CD4-positive, alpha-beta T cell treated with Interleukin-1 beta for 1 hour (primary cell): ENCODE measurements at regions not wholly inside any gene's neighbourhood (a gene's known extent, or its start where the extent isn't known, plus 50 kb on each side); places are given as distances from the start of the nearest gene placed in this dataset.
"Not testable (repeated sequence)": the region's sequence is repeated elsewhere in the genome, so short reads cannot be mapped to it uniquely, and the experiment has no call there.

Experiments used
- DNase-seq, 2 donors: peaks; one replicate each; pipeline ENCODE4 v3.0.0-alpha.2; 2020 to 2022

DNA sequence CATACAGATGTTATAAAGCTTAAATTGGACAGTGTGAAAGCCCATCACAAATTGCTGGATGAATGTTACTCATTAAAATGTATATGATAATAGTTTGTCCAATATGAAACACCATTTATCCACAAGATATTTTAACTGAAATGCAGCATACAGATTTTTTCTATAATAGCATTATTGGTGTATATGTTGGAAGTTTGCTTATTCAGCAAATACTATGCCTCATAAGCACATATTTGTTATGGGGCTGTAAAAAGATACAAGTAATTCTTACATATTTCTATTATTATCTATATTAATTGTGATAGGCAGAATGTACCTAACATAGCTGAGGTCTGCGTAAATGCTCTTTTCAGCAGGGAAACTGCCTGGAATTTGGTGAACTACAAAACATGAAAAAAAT, 790.5 kb downstream of the DIPK2A start:
- DNase-seq, result no peak

DNA sequence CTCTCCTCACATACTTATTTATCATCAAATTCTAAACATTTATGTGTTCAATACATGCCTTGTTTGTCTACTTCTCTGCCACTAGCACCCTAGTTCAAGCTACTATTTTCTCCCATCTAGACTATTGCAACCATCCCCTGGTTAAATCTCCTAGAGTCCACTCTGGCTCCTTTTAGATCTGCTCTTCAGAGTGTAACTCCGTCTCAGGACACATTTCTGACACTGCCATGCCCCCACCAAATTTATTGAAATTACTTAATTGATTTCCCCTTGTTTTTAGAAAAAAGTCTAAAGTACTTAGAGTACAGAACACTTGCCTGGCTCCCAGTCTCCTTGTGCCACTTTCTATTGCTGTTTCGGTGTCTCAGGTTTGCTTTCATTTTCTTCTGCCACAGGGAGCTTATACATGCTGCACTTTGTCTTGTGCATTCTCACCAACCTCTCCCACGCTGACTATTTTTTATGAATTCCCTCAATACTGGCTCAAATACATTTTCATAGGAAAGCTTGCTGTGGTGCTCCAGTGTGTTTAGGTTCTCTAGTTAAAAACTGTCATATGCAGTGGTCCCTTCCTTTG, 792.3 kb downstream of the DIPK2A start:
- DNase-seq, result no peak

DNA sequence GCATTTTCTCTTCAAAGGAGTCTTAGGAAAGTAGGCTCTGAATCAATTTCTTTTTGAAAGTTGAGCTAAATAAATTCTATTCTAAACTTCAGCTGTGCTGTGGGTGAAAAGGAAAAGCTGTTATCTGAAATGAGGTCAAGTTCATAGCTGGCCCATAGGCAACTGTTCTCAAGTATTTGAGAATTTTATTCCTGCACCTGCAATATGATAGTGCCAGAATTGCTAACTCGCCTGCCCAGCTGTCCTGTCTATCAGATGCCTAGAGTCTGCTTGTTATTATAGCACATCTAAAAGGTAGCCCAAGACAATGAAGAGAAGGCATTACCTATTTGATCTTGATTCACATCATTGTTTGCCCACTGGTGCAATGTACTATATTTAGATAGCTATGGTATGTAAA, 798.7 kb downstream of the DIPK2A start:
- DNase-seq, result no peak

DNA sequence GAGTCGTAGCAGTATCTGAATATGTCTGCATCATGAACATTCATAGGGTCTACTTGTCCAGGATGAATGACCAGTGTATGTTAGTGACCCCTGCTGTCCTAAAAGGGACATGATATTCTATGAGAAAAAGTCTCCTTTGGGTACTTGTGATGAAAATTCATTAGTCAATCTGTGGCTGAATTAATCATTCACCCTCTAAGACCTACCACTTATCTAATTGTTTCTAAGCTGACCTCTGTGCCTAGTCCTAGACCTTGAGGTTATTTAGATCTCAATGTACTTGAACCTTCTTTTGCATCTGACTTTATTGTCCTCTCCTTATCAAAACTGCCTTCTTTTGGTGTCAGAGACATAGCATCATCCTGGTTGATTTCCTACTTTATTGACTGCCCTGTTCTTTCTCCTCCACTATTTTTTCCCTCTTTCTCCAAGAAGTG, 799.3 kb downstream of the DIPK2A start:
- no peak for DNase-seq

DNA sequence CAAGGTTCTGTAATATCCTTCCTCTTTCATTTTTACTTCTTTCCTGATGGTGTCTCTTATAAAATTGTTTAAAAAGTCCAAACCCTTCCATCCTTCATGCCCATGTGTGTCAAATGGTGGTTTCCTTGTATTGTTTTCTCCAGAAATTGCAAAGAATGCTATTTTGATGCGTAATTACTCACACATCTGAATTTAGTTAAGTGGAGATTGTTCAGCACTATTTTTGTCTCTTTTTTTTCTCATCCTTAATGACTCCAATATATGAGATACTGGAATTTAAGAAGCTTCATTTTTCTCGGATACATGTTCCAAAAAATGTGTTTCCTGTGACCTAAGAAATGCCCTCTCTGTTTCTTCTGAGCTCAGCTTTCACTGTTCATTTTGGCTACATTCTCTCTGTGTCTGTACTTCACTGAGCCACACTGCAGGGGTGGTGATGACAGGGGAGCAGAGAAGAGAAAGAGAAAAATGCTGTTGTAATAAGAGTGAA, 799.8 kb downstream of the DIPK2A start:
- DNase-seq, result no peak

DNA sequence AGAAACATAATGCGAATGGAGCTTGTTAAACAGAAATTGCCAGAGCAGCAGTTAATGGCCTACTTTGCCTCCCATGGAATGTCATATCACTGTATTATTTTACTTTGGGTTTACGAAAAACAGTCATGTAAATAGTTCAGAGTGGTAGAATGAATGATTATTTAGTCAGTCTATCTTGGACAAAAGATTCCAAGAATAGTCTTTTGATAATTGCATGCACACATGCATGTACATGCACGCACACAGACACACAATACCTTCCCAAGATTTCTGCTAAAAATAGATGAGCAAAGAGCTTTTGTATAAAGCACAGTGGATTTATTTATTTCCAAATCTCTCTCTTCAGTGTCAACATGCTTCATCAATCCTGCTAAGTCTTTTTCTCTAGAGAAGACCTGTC, 800.7 kb downstream of the DIPK2A start:
- DNase-seq, result no peak

DNA sequence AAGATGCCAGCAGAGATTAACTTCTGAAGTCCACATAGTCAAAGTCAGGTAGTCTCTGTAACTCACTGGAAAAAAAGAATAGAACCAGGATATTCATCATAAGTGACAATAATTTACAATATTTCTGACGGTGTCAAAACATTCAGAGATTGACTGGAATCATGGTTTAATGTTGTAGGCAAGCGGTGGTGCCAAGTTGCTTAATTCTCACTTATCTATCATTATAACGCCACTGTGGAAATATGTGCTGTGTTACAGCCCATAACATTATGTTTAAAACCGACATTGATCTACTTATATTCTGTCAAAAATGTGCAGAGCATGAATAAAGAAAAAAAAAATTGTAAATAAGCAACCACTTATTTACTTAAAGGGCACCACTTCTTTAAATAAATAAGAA, 801.7 kb downstream of the DIPK2A start:
- DNase-seq, result no peak

DNA sequence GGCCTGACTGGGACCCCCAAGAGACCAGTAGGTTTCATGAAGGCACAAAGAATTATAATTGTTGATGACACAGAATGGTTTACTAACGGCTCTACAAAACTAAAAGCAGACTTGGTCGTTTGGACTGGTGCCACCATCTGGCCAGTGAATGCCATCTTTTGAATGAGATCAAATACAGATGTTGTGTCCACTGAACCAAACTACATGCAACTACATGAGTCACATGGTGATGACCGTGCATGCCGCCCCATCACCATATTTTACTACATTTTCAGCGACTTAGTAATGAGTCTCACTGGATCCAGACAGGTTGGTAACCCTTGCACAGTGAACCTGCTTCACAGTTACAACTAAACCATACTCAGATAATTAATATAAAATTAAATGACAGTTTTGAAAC, 803.3 kb downstream of the DIPK2A start:
- DNase-seq, result no peak

DNA sequence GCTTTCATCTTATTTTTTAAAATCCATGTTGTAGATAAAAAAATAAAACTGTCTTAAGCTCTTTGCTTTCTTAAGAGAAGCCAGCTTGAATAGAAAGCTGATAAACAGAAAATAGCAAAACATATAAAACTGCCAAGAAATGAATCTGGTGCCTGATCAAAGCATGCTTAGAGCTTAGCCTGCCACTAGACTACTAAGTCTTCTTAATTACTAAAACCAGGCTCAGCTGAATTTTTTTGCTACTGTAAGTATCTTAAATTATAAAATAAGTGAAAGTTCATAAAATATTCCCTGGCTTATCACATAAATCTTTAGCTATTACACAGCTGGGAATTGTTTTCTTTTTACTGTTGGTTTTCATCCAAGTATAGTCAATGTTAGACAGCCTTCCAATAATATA, 803.9 kb downstream of the DIPK2A start:
- no peak for DNase-seq

DNA sequence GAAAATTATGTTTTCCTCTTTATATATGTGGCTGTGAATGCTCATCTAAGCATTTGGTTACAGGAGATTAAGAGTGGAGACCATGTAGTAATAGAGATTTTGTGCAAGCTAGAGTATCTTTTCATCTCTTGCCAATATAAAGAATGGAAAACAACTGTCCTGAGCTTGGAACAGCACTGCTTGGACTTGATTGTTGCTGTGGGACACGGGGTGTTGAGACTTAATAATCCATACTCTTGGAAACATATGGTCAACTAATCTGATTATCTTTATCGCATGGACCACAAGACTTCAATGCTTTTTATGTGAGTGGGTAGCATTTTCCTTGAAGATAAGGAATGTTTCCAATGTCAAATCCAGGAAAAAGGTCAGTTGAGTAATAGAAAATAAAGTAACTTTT, 806.3 kb downstream of the DIPK2A start:
- DNase-seq, result no peak

DNA sequence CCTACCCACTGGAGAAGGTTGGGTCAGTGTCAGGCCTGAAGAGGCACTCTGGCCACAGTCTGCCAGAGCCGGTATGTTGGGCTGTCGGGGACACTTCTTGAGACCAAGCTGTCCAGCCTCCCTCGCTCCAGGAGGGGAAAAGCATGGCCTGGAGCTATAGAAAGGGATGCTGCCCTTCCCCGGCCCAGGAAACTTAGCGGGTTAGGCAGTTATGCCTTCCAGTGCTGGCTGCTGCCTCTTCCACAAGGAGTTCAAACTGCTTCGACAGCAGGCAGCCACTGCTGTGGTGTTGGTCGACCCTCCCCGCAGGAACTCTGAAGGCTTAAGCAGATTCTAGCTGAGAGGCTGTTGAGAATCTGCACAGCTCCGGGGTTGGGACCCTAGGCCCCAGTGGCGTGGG, 819.4 kb downstream of the DIPK2A start:
- DNase-seq, result no peak

DNA sequence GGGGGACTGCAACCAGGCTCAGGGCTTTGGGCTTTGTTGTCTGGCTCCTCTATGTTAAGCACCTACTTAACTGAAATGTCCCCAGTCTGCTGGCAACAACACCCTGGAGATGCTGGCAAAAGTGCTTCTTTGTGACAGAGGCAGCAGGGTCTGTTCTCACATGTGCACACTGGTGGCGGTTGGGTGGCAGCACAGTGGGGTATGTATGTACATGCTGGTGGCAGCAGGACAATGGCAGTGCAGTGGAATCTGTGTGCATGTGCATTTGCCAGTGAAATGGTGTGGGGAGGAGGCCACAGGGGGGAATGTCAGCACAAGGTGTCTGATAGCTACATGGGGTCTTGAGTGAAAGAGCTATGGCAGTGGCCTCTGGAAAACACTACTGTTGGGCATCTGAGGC, 830.3 kb downstream of the DIPK2A start:
- DNase-seq, result no peak

DNA sequence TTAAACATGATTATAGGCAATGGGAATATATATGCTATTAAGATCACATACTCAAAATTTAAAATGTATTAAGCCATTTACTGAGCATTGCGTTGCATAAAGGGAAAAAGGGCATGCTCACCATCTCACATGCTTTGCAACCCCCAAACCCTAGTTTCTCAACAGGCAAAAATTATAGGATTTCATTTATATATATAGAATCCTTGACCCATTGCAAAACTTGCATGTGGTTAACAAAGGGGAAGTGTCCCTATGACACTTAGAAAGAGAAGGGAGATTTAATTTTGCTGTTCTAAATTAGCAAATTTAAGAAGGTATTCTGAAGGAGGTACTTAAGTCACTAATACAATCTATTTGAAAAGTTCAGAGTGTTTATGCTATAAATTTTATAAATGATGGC, 837.8 kb downstream of the DIPK2A start:
- no peak for DNase-seq

DNA sequence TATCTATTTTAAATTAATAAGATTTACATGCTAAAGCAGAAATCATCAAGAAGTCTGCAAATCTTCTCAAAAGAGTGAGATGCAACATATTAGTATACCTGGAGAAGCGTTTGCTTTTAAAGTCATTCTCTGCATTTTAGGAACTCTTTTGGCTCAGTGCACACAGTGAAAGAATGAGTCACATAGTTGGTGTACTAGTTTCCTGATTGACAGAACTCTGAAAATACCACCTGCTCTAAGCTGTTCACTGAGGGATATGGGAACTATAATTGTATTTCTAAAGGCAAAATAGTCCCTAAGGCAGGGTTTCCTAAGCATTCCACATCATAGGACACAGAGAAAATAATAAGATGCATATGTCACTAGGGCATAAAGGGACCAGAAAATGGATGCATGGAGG, 838.5 kb downstream of the DIPK2A start:
- DNase-seq, result no peak

DNA sequence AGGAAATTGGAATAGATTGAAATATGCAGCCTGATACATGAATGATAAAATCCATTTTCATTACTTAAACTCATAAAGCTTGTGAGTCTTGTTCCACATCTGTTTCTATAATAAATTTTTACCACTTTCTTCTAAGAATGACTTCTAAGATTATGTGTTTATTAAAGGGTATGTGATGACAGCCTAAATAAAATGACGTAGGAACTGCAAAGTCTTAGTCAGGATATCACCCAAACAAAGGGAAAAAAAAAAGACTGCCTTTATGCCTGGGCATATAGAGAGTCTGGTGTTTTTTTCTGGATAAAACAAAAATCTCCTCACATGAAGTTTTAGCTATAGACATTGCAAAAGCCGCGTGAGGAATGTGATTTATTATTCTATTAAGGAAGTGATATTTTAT, 844.0 kb downstream of the DIPK2A start:
- no peak for DNase-seq

DNA sequence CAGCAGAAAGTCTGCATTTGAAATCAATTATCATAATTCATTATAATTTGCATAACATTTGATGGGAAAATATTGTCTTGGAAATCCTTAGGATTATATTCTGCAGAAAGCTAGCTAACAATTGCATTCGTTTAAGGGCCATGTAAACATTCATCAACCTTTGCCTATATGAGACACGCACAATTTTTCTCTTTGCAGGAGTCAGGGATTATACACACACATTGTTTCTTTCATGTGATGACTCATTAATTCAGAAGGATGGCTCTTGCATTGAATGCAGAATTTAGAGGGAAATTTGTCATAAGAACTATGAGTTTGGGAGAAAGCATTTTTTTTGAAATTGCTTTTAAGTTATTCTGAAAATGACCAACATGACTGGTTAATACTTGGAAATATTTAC, 844.7 kb downstream of the DIPK2A start:
- DNase-seq, result no peak

DNA sequence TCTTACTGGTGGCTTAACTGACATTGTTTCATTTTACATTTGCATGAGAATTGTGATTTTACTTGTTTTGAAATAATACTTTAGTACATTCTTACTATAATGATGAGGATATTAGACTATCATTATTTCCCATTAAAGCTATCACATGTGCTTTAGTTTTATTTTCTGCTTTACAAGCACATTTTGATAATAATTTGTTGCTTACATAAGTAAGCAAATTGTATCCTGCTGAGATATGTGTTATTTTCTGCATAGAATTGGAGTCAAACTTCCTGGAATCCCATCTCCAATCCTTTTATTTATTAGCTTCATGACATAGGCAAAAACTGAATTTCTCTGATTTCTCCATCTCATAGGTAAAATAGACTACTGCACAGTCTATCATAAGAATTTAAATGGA, 847.4 kb downstream of the DIPK2A start:
- DNase-seq, result no peak

DNA sequence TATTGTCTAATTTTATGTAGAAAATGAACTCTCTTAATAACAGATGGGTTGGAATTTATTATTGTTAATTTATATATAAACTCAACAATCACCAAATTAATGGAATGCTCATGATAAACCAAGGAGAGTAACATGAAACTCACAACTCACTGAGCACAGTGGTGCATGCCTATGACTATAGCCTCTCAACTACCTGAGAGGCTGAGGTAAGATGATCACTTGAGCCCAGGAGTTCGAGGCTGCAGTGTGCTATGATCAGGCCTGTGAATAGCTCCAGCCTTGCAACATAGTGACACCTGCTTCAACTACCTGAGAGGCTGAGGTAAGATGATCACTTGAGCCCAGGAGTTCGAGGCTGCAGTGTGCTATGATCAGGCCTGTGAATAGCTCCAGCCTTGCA, 848.6 kb downstream of the DIPK2A start:
- DNase-seq, result not testable (repeated sequence)

DNA sequence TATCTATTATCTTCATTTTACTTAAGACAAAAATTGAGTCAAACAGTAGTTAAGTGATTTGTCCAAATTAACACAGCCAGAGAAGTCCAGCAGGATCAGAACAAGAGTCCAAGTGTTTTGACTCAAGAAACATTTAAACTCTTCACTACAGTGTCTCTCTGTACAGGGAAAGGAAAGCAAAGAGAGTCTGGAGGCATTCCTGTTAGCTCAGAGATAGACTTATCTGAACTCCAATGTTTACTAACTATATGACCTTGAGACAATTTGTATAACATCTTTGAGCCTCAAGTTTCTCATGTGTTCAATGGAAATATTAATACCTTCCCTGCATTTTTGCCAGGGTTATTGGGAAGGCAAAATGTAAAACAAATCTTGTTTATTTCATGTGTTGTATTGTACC, 849.1 kb downstream of the DIPK2A start:
- no peak for DNase-seq

DNA sequence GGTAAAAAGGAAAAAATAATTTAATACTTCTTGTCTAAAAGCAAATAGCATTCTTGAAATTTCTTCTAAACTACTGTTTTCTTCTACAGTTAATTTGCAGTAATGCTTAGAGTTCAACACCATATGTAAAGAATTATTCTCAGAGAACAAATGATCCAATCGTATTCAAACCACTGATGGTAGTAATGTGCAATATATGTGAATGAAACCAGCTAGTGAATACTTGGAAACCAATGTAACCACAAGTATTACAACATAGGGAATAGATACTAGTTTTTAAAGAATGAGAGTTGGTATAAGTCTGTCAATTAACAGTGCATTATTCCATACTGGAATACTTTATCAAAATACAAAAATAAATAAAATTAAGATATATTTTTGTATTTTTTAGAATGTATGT, 850.0 kb downstream of the DIPK2A start:
- no peak for DNase-seq

DNA sequence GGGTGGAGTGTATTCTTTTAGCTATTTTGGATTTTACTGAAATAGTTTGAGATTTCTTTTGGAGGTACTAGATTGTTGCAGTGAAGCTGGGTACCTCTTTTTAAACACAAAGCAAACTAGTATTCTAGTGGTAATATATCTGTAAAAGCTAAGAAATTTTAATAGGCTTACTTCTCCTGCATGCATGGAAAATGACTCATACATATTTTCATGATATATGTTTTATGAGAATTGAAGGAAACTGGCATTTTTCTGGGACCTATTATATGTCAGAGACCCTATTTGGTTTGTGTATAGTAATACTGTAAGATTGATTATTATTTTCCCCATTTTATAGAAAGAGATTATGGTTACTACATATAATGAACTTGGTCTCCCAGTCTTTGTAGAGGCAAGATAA, 851.0 kb downstream of the DIPK2A start:
- DNase-seq, result no peak

DNA sequence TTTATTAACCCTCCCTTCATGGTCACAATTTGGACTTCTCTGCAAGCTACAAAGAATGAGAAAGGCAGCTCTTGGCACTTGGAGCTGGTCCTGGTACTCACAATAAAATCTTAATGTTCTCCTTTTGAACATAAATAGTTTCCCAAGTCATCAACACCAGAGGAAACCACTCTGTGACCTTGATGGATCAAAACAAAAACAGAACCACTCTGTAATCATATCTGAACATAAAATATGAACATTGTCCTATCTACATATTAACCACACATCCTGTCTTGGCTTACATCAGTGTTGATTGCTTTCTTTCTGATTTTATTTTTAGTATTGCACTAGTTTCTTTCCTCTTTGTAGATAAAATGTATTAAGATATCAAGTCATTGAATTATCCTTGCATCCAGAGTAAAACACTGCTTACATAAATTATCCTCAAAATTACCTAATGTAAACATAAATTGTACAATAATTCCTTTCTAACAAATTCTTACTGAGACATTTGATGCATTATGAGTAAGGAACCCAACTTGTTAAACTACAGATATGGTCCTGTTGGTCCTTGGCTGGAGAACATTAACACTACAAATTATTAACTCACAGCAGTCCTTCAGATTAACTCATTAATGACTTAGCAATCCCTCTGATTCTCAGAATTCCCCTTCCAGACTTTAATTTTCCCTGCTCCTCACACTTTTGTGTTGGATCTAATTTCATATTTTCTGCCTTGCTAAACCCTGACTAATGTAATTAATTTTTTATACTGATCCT, 860.5 kb downstream of the DIPK2A start:
- DNase-seq, result no peak

DNA sequence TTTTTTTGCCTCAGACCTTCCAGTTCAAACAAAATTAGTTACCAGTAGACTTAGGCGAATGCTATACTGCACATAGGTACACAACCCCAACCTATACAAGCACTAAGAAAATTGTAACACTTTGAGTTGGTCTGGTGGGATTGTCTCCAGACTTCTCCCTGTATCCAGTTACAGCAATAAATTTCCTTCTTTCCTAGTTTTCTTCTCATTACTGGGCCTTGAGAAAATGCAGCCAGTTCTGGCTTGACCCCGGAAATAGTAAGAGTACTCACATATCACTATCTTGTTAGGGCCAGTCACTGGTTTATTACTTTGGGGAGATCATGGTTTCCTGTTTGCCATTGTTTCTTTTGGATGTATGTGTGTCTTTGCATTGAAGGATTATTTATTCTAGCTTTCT, 868.4 kb downstream of the DIPK2A start:
- DNase-seq, result no peak

DNA sequence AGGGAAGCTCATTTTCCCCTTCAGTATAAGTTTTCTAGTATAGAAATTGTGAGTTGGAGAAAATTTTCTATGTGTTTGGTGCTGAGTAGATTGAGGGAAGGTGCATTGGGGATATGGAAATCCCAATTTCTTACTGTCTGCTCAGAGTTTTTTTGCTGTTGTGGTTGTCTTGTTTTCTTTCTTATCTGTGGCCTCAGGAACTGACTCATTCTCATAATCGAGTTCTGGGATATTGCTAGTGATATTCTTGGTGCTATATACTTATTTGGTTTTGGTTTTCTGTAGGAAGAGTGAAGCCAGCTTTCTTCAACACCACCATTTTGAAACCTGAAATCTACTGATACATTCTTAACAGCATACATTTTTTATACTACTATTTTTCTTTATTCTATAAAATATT, 869.2 kb downstream of the DIPK2A start:
- DNase-seq, result no peak

DNA sequence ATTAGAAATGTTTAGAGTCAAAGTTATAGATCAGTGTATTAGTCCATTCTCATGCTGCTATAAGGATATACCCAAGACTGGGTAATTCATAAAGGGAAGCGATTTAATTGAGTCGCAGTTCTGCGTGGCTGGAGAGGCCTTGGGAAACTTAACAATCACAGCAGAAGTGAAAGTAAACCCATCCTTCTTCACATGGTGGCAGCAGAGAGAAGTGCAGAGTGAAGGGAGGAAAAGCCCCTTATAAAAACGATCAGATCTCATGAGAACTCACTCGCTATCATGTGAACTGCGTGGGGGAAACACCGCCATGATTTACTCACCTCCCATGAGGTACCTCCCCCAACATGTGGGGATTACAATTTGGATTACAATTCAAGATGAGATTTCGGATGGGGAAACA, 871.5 kb downstream of the DIPK2A start:
- DNase-seq, result no peak
